Activated CD8-positive, alpha-beta T cell treated with anti-CD3 and anti-CD28 coated beads for 36 hours (primary cell): ENCODE measurements at regions not wholly inside any gene's neighbourhood (a gene's known extent, or its start where the extent isn't known, plus 50 kb on each side); places are given as distances from the start of the nearest gene placed in this dataset.

Experiments
- ATAC-seq: fragments of 200-7000 bp; cut with Tn5 transposase; one replicate; pipeline ENCODE4 v1.10.0; 2021; ENCODE audit warnings: mild to moderate bottlenecking, moderate library complexity
- CTCF ChIA-PET: fragments of 350-600 bp; sonication (Branson Sonifier 250); formaldehyde crosslinking; loops from one replicate; lab custom pipeline; 2021; ENCODE audit warnings: antibody characterized with exemption; lab: Charles Lee
- POLR2A ChIA-PET: fragments of 350-600 bp; sonication (Branson Sonifier 250); formaldehyde crosslinking; loops from one replicate; lab custom pipeline; 2021; ENCODE audit warnings: antibody characterized with exemption; lab: Charles Lee
- DNase-seq: peaks from one replicate; pipeline ENCODE4 v3.0.0-alpha.2; 2020
- H3K27ac Mint-ChIP-seq: one replicate; pipeline ENCODE4 v1.8.0; 2021; ENCODE audit warnings: mild to moderate bottlenecking, mixed read lengths
- H3K27me3 Mint-ChIP-seq: one replicate; pipeline ENCODE4 v1.8.0; 2021; ENCODE audit warnings: mixed read lengths
- H3K36me3 Mint-ChIP-seq: one replicate; pipeline ENCODE4 v1.8.0; 2021; ENCODE audit warnings: low read depth, mixed read lengths
- H3K4me1 Mint-ChIP-seq: one replicate; pipeline ENCODE4 v1.8.0; 2021; ENCODE audit warnings: low read depth, mixed read lengths
- H3K4me3 Mint-ChIP-seq: one replicate; pipeline ENCODE4 v1.8.0; 2021; ENCODE audit warnings: mild to moderate bottlenecking, moderate library complexity, mixed read lengths
- H3K9me3 Mint-ChIP-seq: one replicate; pipeline ENCODE4 v1.8.0; 2021; ENCODE audit warnings: mixed read lengths
- intact Hi-C: fragments of 100-400 bp; cut with micrococcal nuclease; formaldehyde crosslinking; loops from one replicate; pipeline ENCODE4 v1.10.0; 2022
- TF ChIP-seq, protein P1 (sequence below): fragments of 200-600 bp; IDR thresholded peaks from one replicate; pipeline ENCODE4 v1.8.0; 2022; ENCODE audit warnings: antibody characterized with exemption, mild to moderate bottlenecking

- ATAC-seq (no peak), DNase-seq (no peak)
- Mint-ChIP-seq H3K4me3 (no peak overlapping the region), H3K9me3 (no peaks in the 10 kb centered on the region), H3K27ac (no peak overlapping the region), H3K36me3 (no peaks in the 10 kb centered on the region), H3K4me1 (no peaks in the 10 kb centered on the region), H3K27me3 (no peaks in the 10 kb centered on the region)
- TF ChIP-seq, protein P1, sequence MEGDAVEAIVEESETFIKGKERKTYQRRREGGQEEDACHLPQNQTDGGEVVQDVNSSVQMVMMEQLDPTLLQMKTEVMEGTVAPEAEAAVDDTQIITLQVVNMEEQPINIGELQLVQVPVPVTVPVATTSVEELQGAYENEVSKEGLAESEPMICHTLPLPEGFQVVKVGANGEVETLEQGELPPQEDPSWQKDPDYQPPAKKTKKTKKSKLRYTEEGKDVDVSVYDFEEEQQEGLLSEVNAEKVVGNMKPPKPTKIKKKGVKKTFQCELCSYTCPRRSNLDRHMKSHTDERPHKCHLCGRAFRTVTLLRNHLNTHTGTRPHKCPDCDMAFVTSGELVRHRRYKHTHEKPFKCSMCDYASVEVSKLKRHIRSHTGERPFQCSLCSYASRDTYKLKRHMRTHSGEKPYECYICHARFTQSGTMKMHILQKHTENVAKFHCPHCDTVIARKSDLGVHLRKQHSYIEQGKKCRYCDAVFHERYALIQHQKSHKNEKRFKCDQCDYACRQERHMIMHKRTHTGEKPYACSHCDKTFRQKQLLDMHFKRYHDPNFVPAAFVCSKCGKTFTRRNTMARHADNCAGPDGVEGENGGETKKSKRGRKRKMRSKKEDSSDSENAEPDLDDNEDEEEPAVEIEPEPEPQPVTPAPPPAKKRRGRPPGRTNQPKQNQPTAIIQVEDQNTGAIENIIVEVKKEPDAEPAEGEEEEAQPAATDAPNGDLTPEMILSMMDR = no peak
- ChIA-PET CTCF (no interaction called here), POLR2A (no interaction called here)
- intact Hi-C loops = no loop called here
These were observed 131.2 kb upstream of the ARHGAP42 start for GRCh38 chr11:100555931-100556330.

- no peak for DNase-seq
- no peak overlapping the region for H3K27ac Mint-ChIP-seq
- CTCF ChIA-PET = no interaction called here
- POLR2A ChIA-PET = no interaction called here
- no peaks in the 10 kb centered on the region for H3K9me3 Mint-ChIP-seq
- TF ChIP-seq, protein P1 = no peak
- no peaks in the 10 kb centered on the region for H3K27me3 Mint-ChIP-seq
- ATAC-seq = no peak
- H3K4me1 Mint-ChIP-seq = no peaks in the 10 kb centered on the region
- no peaks in the 10 kb centered on the region for H3K36me3 Mint-ChIP-seq
- intact Hi-C loops = no loop called here
- H3K4me3 Mint-ChIP-seq = no peak overlapping the region
These were observed 130.3 kb upstream of the ARHGAP42 start for GRCh38 chr11:100556781-100557180.

DNA sequence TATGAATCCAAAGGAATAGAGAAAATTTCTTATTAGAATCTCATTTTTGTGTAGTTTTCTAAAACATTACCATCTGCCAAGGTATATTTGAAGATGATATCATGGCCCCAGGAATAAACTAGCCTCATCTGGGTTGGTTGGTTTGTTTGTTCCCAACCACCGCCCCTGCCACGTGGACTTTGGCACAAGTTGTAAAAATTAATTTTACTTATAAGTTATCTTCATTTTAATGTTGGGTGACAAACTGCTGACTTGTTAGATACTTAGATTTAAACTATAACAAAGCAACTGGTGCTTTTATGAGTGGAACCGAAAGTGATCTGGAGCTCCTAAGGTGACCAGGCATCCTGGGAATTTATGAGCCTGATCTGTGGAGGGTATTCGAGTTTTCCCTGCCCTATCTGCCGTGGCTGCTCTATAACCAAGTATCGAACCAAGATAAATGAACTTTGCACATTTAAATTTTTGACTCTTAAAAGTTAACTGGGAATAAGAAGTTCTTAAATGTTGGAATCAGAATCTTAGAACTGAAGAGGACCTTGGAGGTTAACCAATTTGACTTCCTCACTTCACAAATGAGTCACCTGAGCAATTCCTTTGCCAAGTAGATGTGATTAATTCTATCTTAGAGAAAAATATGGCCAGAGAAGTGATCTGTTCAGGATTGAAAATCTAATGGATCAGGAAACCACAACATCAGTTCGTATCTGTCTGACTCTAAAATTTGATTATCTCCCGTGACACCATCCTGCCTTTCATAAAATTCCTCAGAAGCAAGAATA lies 129.1 kb upstream of the ARHGAP42 start:
- intact Hi-C loops = no loop called here

GRCh38 chr11:100560606-100561005 lies 126.5 kb upstream of the ARHGAP42 start:
- ChIA-PET CTCF (interaction anchor here (1.6 kb wide), 1 partner anchor 16 kb away, joined by 3 read pairs; no protein-coding TSS in a partner anchor), POLR2A (no interaction called here)
- Mint-ChIP-seq H3K27ac (no peak overlapping the region), H3K4me3 (no peak overlapping the region), H3K9me3 (no peaks in the 10 kb centered on the region), H3K4me1 (no peaks in the 10 kb centered on the region), H3K36me3 (no peaks in the 10 kb centered on the region), H3K27me3 (no peaks in the 10 kb centered on the region)
- ATAC-seq (no peak), DNase-seq (no peak)
- TF ChIP-seq, protein P1 = no peak
- intact Hi-C loops = no loop called here

More for the DNA sequence above, 129.1 kb upstream of the ARHGAP42 start:
- H3K36me3 Mint-ChIP-seq = no peaks in the 10 kb centered on the region
- ChIA-PET CTCF (no interaction called here), POLR2A (no interaction called here)
- no peaks in the 10 kb centered on the region for H3K27me3 Mint-ChIP-seq
- no peak overlapping the region for H3K27ac Mint-ChIP-seq
- no peaks in the 10 kb centered on the region for H3K9me3 Mint-ChIP-seq
- TF ChIP-seq, protein P1 = no peak
- no peak for DNase-seq
- no peak for ATAC-seq
- no peaks in the 10 kb centered on the region for H3K4me1 Mint-ChIP-seq
- H3K4me3 Mint-ChIP-seq = no peak overlapping the region

- Mint-ChIP-seq H3K4me1 (no peaks in the 10 kb centered on the region), H3K9me3 (no peaks in the 10 kb centered on the region), H3K27ac (no peak overlapping the region), H3K4me3 (no peak overlapping the region), H3K36me3 (no peaks in the 10 kb centered on the region), H3K27me3 (peaks cover 2% of the 10 kb centered on the region)
- TF ChIP-seq, protein P1 = no peak
- ChIA-PET CTCF (interaction anchor here (1.6 kb wide), 1 partner anchor 16 kb away, joined by 3 read pairs; no protein-coding TSS in a partner anchor), POLR2A (interaction anchor here (0.6 kb wide), 1 partner anchor 128 kb away, joined by 3 read pairs; no protein-coding TSS in a partner anchor)
- ATAC-seq = no peak
- intact Hi-C loops = no loop called here
- DNase-seq = no peak
These were observed 125.8 kb upstream of the ARHGAP42 start for GRCh38 chr11:100561323-100561722.
